ENCODE measurements at regions not wholly inside any gene's neighbourhood (a gene's known extent, or its start where the extent isn't known, plus 50 kb on each side); places are given as distances from the start of the nearest gene placed in this dataset.

DNA sequence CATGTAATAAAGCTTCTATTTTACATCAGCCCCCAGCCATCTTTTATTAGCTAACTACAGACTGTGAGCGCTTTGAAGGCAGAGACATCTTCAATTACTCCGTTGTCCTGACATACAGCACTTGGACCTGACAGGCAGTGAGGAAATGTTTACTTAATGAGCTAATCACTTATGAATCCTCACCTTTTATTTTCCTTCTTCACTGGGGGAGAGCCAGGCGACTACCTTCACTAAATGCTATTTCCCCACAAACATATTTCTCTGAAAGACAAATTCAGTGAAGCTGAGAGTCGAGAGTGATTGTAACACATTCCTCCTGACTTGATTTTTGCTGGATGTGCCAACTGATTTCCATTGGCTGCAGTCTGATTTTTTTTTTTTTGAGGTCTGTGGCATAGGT lies 192.1 kb upstream of the CLINT1 start (continued):
- TF ChIP-seq, protein P1, sequence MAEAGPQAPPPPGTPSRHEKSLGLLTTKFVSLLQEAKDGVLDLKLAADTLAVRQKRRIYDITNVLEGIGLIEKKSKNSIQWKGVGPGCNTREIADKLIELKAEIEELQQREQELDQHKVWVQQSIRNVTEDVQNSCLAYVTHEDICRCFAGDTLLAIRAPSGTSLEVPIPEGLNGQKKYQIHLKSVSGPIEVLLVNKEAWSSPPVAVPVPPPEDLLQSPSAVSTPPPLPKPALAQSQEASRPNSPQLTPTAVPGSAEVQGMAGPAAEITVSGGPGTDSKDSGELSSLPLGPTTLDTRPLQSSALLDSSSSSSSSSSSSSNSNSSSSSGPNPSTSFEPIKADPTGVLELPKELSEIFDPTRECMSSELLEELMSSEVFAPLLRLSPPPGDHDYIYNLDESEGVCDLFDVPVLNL (IDR thresholded peaks at IDR 0.05; ENCODE audit: low read depth, low read length), result no peak
- no peak for TF ChIP-seq RFX5 (IDR thresholded peaks at IDR 0.05; ENCODE audit: low read depth, low read length)
- TF ChIP-seq SRF (IDR thresholded peaks at IDR 0.05; ENCODE audit: low read depth in 2 of 2, low read length in 2 of 2), result no peak
- no peak for TF ChIP-seq ZNF207 (IDR thresholded peaks at IDR 0.05; ENCODE audit: borderline replicate concordance)
- no peak for TF ChIP-seq POLR2AphosphoS2 (IDR thresholded peaks at IDR 0.05; ENCODE audit: low read depth, low read length)
- no peak for TF ChIP-seq TAF1 (IDR thresholded peaks at IDR 0.05; ENCODE audit: borderline replicate concordance, low read depth, low read length)
- TF ChIP-seq, protein P2, sequence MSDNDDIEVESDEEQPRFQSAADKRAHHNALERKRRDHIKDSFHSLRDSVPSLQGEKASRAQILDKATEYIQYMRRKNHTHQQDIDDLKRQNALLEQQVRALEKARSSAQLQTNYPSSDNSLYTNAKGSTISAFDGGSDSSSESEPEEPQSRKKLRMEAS (IDR thresholded peaks at IDR 0.05; ENCODE audit: low read depth, low read length), result no peak
- TF ChIP-seq RBBP5 (conservative IDR thresholded peaks at IDR 0.05), result no peak
- TF ChIP-seq ESRRA (IDR thresholded peaks at IDR 0.05; ENCODE audit: low read length), result no peak
- TF ChIP-seq, protein P3, sequence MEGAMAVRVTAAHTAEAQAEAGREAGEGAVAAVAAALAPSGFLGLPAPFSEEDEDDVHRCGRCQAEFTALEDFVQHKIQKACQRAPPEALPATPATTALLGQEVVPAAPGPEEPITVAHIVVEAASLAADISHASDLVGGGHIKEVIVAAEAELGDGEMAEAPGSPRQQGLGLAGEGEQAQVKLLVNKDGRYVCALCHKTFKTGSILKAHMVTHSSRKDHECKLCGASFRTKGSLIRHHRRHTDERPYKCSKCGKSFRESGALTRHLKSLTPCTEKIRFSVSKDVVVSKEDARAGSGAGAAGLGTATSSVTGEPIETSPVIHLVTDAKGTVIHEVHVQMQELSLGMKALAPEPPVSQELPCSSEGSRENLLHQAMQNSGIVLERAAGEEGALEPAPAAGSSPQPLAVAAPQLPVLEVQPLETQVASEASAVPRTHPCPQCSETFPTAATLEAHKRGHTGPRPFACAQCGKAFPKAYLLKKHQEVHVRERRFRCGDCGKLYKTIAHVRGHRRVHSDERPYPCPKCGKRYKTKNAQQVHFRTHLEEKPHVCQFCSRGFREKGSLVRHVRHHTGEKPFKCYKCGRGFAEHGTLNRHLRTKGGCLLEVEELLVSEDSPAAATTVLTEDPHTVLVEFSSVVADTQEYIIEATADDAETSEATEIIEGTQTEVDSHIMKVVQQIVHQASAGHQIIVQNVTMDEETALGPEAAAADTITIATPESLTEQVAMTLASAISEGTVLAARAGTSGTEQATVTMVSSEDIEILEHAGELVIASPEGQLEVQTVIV (IDR thresholded peaks at IDR 0.05; ENCODE audit: borderline replicate concordance, partially characterized antibody), result no peak
- TF ChIP-seq, protein P4, sequence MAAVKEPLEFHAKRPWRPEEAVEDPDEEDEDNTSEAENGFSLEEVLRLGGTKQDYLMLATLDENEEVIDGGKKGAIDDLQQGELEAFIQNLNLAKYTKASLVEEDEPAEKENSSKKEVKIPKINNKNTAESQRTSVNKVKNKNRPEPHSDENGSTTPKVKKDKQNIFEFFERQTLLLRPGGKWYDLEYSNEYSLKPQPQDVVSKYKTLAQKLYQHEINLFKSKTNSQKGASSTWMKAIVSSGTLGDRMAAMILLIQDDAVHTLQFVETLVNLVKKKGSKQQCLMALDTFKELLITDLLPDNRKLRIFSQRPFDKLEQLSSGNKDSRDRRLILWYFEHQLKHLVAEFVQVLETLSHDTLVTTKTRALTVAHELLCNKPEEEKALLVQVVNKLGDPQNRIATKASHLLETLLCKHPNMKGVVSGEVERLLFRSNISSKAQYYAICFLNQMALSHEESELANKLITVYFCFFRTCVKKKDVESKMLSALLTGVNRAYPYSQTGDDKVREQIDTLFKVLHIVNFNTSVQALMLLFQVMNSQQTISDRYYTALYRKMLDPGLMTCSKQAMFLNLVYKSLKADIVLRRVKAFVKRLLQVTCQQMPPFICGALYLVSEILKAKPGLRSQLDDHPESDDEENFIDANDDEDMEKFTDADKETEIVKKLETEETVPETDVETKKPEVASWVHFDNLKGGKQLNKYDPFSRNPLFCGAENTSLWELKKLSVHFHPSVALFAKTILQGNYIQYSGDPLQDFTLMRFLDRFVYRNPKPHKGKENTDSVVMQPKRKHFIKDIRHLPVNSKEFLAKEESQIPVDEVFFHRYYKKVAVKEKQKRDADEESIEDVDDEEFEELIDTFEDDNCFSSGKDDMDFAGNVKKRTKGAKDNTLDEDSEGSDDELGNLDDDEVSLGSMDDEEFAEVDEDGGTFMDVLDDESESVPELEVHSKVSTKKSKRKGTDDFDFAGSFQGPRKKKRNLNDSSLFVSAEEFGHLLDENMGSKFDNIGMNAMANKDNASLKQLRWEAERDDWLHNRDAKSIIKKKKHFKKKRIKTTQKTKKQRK (IDR thresholded peaks at IDR 0.05; ENCODE audit: low read depth, low read length), result no peak
- TF ChIP-seq RUNX3 (IDR thresholded peaks at IDR 0.05; ENCODE audit: low read length), result no peak
